ENCODE measurements at regions not wholly inside any gene's neighbourhood (a gene's known extent, or its start where the extent isn't known, plus 50 kb on each side); places are given as distances from the start of the nearest gene placed in this dataset.

GRCh38 chr3:181174676-181175233 lies 185.2 kb upstream of the DNAJC19 start:
- TF ChIP-seq POLR2AphosphoS5 (IDR thresholded peaks at IDR 0.05; ENCODE audit: low read depth, low read length) (no peak), POLR2A (IDR thresholded peaks at IDR 0.05; ENCODE audit: low read depth, low read length) (no peak), TAF1 (IDR thresholded peaks at IDR 0.05; ENCODE audit: borderline replicate concordance, low read depth, low read length) (no peak)
